ENCODE measurements at regions not wholly inside any gene's neighbourhood (a gene's known extent, or its start where the extent isn't known, plus 50 kb on each side); places are given as distances from the start of the nearest gene placed in this dataset.

DNA sequence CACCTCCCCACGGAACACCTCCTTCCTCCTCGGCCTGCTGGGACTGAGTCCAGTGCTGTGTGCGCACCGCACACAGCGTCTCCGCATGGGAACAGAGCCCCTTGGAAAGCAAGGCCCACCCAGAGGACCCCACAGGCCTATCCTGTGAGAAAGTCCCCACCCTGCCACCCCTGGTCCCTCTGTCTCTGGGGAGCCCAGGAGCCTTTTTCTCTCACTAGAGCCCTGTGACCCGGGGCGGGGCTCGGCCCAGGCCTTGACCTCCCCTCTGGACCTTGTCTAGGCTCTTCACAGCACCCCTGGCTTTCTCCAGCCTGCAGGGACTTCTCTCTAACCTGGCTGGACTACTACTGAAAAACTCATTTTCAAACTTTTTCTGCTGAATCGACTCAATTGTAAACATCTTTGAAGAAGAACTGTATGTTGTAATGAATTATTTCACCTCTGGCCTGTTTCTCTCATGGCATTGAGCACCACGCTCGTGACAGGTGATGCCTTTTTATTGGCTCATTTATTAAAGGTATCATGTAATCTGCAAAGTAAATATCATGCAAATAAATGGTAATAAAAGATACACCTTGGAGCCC is 89.2 kb downstream of the IRX1 start:
- Histone ChIP-seq H2BK5ac (ENCODE audit: insufficient read length, low read length) (no peak overlapping the region), H3K56ac (ENCODE audit: insufficient read length, low read depth, low read length) (no peak overlapping the region), H3K9me3 (ENCODE audit: control insufficient read depth, low read depth, low read length) (no peaks in the 10 kb centered on the region), H2BK15ac (ENCODE audit: low read depth, low read length) (no peak overlapping the region), H3K18ac (ENCODE audit: insufficient read length, low read depth, low read length) (no peak overlapping the region), H2BK20ac (ENCODE audit: low read depth, low read length, poor library complexity, severe bottlenecking) (no peak overlapping the region), H3T11ph (ENCODE audit: low read length) (no peak overlapping the region), H4K5ac (ENCODE audit: insufficient read length, low read depth, low read length) (no peak overlapping the region), H4K20me1 (ENCODE audit: control insufficient read depth, insufficient read depth, insufficient read length) (no peaks in the 10 kb centered on the region), H3K9ac (ENCODE audit: extremely low read depth, insufficient read length, low read length) (no peak overlapping the region), H2BK12ac (ENCODE audit: insufficient read length, low read depth, low read length) (no peak overlapping the region), H3K79me1 (ENCODE audit: insufficient read depth, low read depth, low read length, poor library complexity, severe bottlenecking) (no peaks in the 10 kb centered on the region), H3K23ac (ENCODE audit: insufficient read length, low read depth, low read length) (no peak overlapping the region), H2AFZ (ENCODE audit: low read length) (no peak overlapping the region), H3K27me3 (ENCODE audit: insufficient read depth, low read length) (no peaks in the 10 kb centered on the region), H3K14ac (ENCODE audit: insufficient read depth, low read length) (no peak overlapping the region), H3K79me2 (ENCODE audit: insufficient read depth, low read length) (no peaks in the 10 kb centered on the region), H3K4ac (ENCODE audit: low read depth, low read length) (no peak overlapping the region), H3K23me2 (ENCODE audit: insufficient read length, low read depth, low read length, poor library complexity, severe bottlenecking) (no peaks in the 10 kb centered on the region), H3K27ac (ENCODE audit: insufficient read length, low read depth, low read length) (no peak overlapping the region), H2BK120ac (ENCODE audit: low read depth, low read length, poor library complexity, severe bottlenecking) (no peak overlapping the region), H3K4me2 (ENCODE audit: insufficient read depth, insufficient read length, low read length) (no peak overlapping the region), H4K91ac (ENCODE audit: insufficient read length, low read depth, low read length) (no peak overlapping the region), H2AK5ac (ENCODE audit: insufficient read length, low read length) (no peak overlapping the region), H3K4me1 (ENCODE audit: insufficient read depth, low read length) (no peaks in the 10 kb centered on the region), H4K8ac (replicated peaks; ENCODE audit: insufficient read length, low read depth, low read length) (no peak overlapping the region)
- Mint-ChIP-seq H3K9me3 (no peaks in the 10 kb centered on the region; a peak in 1 of 5 replicates), H3K27me3 (ENCODE audit: low read depth) (no peaks in the 10 kb centered on the region; the same call in 1 of the 2 replicates), H3K4me3 (no peak overlapping the region), H3K4me1 (peaks cover 12 to 14% of the 10 kb centered on the region in 2 experiments), H3K36me3 (ENCODE audit: insufficient read depth in 1 of 3, low read depth in 3 of 3) (peaks cover 0 to 5% (median 1%) of the 10 kb centered on the region in 3 experiments; a peak in 4 of 7 replicates), H3K27ac (no peak overlapping the region)
- no peak for DNase-seq
- no CpG with 5 or more reads among the region's 12 CpGs for WGBS (ENCODE audit: extremely low coverage, insufficient read length, low lambda C conversion rate)
- TF ChIP-seq, protein P1, sequence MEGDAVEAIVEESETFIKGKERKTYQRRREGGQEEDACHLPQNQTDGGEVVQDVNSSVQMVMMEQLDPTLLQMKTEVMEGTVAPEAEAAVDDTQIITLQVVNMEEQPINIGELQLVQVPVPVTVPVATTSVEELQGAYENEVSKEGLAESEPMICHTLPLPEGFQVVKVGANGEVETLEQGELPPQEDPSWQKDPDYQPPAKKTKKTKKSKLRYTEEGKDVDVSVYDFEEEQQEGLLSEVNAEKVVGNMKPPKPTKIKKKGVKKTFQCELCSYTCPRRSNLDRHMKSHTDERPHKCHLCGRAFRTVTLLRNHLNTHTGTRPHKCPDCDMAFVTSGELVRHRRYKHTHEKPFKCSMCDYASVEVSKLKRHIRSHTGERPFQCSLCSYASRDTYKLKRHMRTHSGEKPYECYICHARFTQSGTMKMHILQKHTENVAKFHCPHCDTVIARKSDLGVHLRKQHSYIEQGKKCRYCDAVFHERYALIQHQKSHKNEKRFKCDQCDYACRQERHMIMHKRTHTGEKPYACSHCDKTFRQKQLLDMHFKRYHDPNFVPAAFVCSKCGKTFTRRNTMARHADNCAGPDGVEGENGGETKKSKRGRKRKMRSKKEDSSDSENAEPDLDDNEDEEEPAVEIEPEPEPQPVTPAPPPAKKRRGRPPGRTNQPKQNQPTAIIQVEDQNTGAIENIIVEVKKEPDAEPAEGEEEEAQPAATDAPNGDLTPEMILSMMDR (conservative IDR thresholded peaks at IDR 0.05): no peak

All from H9 (cell line).